GM19238 (cell line): ENCODE measurements at regions not wholly inside any gene's neighbourhood (a gene's known extent, or its start where the extent isn't known, plus 50 kb on each side); places are given as distances from the start of the nearest gene placed in this dataset.

Experiments
- DNase-seq: peaks from one replicate; pipeline ENCODE4 v3.0.0; 2011; ENCODE audit warnings: low spot score; ENCODE audit not compliant: insufficient read length

GRCh38 chr9:99523838-99524237, 297.8 kb upstream of the NR4A3 start:
- DNase-seq = no peak

- no peak for DNase-seq
These were observed 290.4 kb upstream of the NR4A3 start for GRCh38 chr9:99531313-99531712.

DNA sequence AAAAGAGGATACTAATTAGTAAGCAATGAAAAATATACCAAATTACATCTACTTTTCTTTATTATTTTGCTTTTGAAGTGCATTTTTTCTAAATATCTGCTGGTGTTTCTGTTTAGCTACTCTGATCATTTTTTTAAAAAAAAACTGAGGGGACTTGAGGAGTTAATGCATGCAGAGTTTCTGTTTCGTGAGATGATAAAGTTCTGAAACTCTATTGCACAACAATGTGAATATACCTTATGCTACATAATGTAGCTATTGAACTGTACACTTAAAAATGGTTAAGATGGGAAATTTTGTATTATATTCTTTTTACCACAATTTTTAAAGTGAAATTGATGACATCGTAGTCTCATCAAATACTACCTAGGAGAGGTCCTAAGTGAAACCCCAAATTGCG, 288.3 kb upstream of the NR4A3 start:
- no peak for DNase-seq

DNA sequence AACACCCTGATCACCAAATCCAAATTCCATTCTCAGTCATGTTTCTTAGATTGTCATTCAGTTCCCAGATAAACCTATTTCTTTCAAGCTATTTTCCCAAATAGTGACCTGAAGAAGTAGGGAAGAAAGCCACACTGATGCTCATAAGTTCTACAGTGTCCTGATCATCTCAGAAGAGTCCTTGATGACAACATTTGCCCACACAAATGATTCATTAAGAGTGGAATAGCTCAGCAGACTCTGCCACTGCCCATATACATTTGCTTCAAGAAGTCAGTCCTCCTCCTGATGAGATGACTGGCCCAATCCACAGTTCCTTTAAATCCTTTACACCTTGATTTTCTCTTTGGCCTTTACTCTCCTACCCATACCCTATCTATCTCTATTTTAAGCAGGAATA, 283.7 kb upstream of the NR4A3 start:
- no peak for DNase-seq

DNA sequence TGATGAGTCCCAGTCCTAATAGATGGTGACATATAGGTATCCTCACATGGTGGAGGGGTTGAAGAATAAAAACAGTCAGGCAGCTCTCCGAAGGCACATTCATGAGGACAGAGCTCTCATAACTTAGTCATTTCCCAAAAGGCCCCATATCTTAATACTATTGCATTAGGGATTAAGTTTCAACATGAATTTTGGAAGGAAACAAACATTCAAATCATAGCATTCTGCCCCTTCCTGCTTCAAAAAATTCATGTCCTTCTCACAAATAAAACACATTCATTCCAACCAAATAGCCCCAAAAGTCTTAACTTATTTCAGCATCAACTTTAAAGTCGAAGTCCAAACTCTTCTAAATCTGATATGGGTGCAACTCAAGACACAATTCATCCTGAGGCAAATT, 277.2 kb upstream of the NR4A3 start:
- no peak for DNase-seq

GRCh38 chr9:99549441-99549840, 272.2 kb upstream of the NR4A3 start:
- no peak for DNase-seq

DNA sequence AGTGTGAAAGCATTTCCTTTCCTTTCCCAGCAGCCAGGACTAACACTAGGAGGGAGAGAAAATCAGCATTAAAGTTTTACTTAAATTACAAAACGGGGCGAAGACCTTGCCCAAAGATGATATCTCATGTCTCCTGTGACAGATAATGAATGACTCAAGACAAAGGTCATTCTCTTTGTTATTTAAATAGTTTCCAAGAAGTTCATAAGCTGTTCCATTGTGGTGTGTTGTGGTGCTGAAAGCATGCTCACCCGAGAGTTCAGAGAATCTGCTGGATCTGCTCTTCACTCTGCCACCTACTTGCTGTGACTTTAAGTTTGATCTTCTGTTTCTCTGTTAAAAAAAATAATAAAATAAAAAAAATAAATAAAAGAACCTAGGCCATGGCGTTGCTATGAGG, 265.9 kb upstream of the NR4A3 start:
- DNase-seq = no peak

GRCh38 chr9:99556998-99557397, 264.7 kb upstream of the NR4A3 start:
- no peak for DNase-seq

DNA sequence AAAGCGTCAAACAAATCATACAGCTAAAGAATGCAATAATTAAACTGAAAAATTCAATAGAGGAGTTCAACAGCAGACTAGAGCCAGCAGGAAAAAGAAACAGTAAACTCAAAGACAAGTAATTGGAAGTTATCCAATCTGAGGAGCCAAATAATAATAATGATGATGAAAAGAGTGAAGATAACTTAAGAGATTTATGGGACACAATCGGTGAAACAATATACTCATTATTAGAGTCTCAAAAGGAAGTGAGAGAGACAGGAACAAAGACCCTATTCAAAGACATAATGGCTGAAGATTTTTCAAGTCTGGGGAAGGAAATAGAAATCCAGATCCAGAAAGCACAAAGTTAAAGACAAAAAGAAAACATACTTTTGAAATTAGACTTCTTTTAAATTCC, 263.9 kb upstream of the NR4A3 start:
- no peak for DNase-seq

DNA sequence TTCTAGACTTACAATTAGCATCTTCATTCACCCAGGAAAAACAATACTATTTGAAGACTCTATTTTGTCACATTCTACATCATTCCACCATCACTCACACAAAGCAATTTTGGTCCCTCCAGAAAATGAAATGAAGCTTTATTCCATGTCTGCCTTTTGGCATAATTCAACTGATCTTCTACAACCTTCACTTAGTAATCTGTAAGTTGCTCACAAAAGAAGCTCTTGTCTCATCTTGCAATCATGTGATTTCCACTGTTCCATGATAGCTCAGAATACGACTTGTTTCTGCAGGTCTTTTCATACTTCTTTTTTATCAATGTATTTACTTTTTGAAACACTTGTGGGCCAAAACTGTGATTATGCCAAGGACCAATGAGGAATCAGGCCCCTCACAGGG, 261.9 kb upstream of the NR4A3 start:
- no peak for DNase-seq

DNA sequence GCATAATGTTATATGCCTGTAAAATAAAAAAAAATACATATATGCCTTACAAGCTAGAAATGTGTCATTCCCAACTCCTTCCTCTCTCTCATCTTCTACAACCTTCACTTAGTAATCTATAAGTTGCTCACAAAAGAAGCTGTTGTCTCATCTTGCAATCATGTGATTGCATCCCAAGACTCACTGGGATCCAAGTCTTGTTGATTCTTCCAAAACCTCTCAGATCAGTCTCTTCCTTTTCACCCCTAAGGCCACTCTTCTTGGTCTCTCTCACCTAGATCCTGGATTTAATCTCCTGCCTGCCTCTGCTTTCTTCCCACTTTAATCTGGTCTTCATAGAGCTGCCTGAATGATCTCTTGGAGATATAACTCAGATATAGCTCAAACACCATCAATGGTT, 261.1 kb upstream of the NR4A3 start:
- DNase-seq = no peak

- no peak for DNase-seq
These were observed 260.2 kb upstream of the NR4A3 start for GRCh38 chr9:99561509-99561917.

DNA sequence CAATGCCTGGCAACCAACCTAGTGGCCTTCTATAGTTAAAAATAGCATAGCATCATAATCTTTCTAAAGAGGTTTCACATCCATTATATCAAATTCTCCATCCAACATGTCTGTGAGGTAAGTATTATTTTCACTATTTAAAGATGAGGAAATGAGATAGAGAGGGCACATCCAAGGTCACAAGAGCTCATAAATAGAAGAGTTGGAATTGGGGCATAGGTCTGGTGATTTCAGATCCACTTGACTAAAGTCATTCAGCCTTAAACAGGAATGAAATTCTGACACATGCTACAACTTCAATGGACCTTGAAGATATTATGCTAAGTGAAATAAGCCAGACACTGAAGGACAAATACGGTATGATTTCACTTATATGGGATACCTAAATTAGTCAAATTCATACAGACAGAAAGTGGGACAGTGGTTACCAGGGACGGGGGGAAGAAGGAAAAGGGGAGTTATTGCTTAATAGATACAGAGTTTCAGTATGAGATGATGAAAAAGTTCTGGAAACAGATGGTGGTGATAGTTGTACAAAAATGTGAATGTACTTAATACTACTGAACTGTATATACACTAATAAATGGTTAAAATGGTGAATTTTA, 259.6 kb upstream of the NR4A3 start:
- no peak for DNase-seq

- DNase-seq = no peak
These were observed 258.3 kb upstream of the NR4A3 start for GRCh38 chr9:99563364-99563763.

- DNase-seq = no peak
These were observed 256.5 kb upstream of the NR4A3 start for GRCh38 chr9:99565203-99565602.

DNA sequence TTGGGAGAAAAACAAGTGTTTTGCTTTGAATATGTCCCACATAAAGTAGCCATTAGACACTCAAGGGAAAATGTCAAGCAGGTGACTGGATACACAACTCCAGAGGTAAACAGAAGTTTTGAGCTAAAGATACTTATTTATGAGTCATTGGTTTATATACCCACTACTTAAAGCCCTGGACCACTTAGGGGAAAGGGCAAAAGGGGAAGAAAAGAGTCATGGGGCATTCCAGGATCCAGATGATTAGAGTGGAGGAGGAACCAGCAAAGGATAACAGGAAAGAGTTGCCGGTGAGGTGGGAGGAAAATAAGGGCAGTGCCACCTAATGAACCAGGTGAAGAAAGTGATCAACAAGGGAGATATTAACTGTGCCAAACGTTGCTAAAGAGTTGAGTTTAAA, 254.2 kb upstream of the NR4A3 start:
- no peak for DNase-seq

DNA sequence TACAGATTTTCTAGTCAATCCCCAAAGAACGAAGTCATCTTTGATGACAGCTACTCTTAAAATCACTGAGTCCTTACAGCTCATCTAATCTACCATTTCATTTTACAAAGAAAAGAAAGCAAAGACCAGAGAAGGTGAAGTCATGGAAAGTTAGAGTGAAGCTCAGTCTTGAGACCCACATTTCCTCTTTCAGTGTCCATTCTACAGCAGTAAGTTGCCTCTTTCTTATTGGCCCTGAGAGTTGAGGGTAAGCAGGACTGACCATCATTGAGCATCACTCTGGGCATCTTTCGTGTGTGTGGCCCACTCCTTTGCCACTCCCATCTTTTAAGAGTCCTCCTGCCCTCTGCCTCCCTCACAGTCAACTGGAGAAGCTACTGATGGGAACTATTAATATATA, 251.8 kb upstream of the NR4A3 start:
- DNase-seq = no peak

DNA sequence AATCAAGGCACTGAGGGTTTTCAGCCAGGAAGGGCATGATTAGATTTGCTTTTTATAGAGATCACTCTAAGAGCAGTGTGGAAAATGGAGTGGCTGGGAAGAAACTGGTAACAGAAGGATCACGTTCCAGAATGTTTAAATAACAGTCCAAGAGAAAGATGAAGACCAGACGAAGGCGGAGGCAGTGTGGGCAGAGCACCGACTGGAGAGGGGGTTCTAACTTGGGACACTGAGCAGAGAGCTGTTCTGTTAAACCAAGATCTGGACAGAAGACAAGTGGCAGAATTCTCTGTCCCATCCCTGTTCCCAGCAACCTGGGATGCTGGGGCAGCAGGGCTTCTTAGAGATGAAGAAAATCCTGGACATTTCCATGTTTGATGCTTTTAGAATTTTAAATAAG, 249.1 kb upstream of the NR4A3 start:
- no peak for DNase-seq

DNA sequence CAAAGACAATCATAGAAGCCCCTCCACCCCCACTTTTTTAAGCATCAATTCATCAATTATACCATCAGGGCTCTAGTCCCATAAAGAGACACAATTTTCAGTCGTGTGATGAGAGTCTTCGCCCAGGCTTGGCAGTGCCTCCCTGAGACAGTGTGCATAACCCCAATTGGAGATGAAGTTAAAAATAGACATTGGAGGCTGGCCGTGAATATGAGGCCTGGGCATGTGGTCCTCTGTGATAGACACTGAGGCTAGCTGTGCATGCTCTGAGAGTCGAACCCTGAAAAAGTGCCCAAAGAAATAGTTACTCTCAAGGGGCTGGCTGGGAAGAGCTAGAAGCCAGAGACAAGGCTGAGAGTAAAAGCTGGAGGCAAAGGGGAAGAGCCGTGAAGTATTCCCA, 248.6 kb upstream of the NR4A3 start:
- DNase-seq = no peak

DNA sequence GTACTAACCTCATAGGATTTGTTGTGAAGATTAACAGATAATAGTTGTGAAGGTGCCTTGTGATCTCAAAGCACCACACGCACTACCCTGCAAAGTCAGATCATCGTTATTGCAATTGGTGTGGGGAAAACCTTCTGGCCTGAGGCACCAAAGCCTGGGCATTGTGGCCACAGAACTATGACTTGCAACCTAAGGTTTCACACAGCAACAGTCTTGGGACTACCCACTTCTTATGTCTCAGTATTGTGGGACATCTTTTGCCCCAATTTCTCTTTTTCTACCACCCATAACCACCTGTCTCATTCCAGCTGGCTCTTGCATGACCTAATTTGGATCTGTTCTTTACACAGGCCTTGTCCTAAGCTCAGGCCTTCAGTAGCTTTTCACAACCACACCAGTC, 247.8 kb upstream of the NR4A3 start:
- DNase-seq = no peak

DNA sequence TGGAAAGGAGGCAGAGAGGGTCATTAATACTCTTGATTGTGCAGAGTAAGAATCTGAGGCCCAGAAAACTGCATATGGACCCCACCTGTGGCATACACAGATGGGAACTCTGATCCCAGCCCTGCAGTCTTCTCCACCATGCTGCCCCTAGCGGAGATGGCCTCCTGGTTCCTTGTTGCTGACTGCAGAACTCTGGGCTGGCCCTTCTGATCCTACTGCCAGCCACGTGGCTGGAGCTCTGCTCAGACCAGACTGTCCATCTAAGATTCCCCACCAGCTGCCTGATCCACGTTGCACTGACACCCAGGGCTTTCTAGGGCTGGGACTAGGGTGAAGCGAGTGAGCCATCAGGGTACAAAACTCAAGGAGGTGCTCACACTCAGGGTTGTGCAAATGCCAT, 245.7 kb upstream of the NR4A3 start:
- DNase-seq = no peak

- no peak for DNase-seq
These were observed 244.8 kb upstream of the NR4A3 start for GRCh38 chr9:99576876-99577275.

GRCh38 chr9:99577351-99577750, 244.3 kb upstream of the NR4A3 start:
- DNase-seq = no peak

DNA sequence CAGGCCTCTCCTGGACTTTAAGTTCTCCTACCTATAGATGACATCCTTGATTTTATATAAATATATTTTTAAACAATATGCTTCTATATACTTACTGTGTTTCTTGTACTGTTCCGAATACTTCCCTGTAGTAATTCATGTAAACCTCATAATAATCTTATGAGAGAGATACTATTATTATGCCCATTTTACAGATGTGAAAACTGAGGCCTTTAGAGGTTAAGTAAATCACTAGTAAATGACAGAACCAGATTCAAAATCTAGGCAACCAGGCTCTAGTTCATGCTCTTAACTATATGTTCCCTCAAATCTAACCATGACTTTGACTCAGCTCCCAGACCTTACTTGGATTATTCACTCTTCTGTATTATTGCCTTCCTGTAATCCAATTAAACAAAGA, 243.0 kb upstream of the NR4A3 start:
- no peak for DNase-seq
